Lower leg skin (tissue), 3 donors: ENCODE measurements at regions not wholly inside any gene's neighbourhood (a gene's known extent, or its start where the extent isn't known, plus 50 kb on each side); places are given as distances from the start of the nearest gene placed in this dataset.

Experiments used
- CTCF ChIP-seq, 3 donors: fragments of 450-650 bp; IDR thresholded peaks; one replicate each; pipeline ENCODE4 v1.5.1; 2016; ENCODE audit warnings: antibody characterized with exemption in 3 of 3, mild to moderate bottlenecking in 3 of 3, moderate library complexity in 2 of 3
- POLR2A ChIP-seq, 2 donors: fragments of 450-650 bp; IDR thresholded peaks; one replicate each; pipeline ENCODE4 v1.6.1; 2016 to 2017; ENCODE audit warnings: antibody characterized with exemption in 2 of 2, mild to moderate bottlenecking in 1 of 2, moderate library complexity in 1 of 2

GRCh38 chrY:8390310-8390709 lies 947.0 kb upstream of the TSPY4 start:
- TF ChIP-seq CTCF (IDR thresholded peaks at IDR 0.05) (no peak), POLR2A (IDR thresholded peaks at IDR 0.05) (no peak)
